Activated CD8-positive, alpha-beta memory T cell treated with anti-CD3 and anti-CD28 coated beads for 48 hours (primary cell): ENCODE measurements at regions not wholly inside any gene's neighbourhood (a gene's known extent, or its start where the extent isn't known, plus 50 kb on each side); places are given as distances from the start of the nearest gene placed in this dataset.

Source experiments
- DNase-seq, 3 experiments: peaks; one replicate each; pipeline ENCODE4 v3.0.0-alpha.2; 2020; ENCODE audit warnings: low read depth in 2 of 3, low spot score in 2 of 3

GRCh38 chr6:98280492-98280891 is 553.9 kb upstream of the POU3F2 start:
- DNase-seq = no peak

- DNase-seq = no peak
Measured at GRCh38 chr6:98286620-98287019, 547.8 kb upstream of the POU3F2 start.

- no peak for DNase-seq
Measured at GRCh38 chr6:98287876-98288275, 546.5 kb upstream of the POU3F2 start.

- no peak for DNase-seq
Measured at GRCh38 chr6:98292810-98293209, 541.6 kb upstream of the POU3F2 start.

- DNase-seq = no peak
Measured at GRCh38 chr6:98295515-98296175, 538.7 kb upstream of the POU3F2 start.

GRCh38 chr6:98308564-98308963 is 525.8 kb upstream of the POU3F2 start:
- DNase-seq = no peak

- no peak for DNase-seq
Measured at GRCh38 chr6:98310443-98310842, 523.9 kb upstream of the POU3F2 start.

- DNase-seq = no peak
Measured at GRCh38 chr6:98323605-98324004, 510.8 kb upstream of the POU3F2 start.

GRCh38 chr6:98324446-98324845 is 509.9 kb upstream of the POU3F2 start:
- DNase-seq = no peak

GRCh38 chr6:98325366-98325765 is 509.0 kb upstream of the POU3F2 start:
- DNase-seq = no peak

- no peak for DNase-seq
Measured at GRCh38 chr6:98333273-98333672, 501.1 kb upstream of the POU3F2 start.

- DNase-seq = no peak
Measured at GRCh38 chr6:98335594-98335993, 498.8 kb upstream of the POU3F2 start.

- DNase-seq = no peak
Measured at GRCh38 chr6:98339506-98339905, 494.9 kb upstream of the POU3F2 start.

- no peak for DNase-seq
Measured at GRCh38 chr6:98343004-98343403, 491.4 kb upstream of the POU3F2 start.

GRCh38 chr6:98343797-98344196 is 490.6 kb upstream of the POU3F2 start:
- no peak for DNase-seq

- no peak for DNase-seq
Measured at GRCh38 chr6:98352348-98352747, 482.0 kb upstream of the POU3F2 start.

GRCh38 chr6:98358173-98358572 is 476.2 kb upstream of the POU3F2 start:
- no peak for DNase-seq

GRCh38 chr6:98366371-98366770 is 468.0 kb upstream of the POU3F2 start:
- DNase-seq = no peak

GRCh38 chr6:98380589-98380988 is 453.8 kb upstream of the POU3F2 start:
- no peak for DNase-seq

GRCh38 chr6:98382246-98382645 is 452.1 kb upstream of the POU3F2 start:
- no peak for DNase-seq

- DNase-seq = no peak
Measured at GRCh38 chr6:98384334-98384733, 450.0 kb upstream of the POU3F2 start.

- no peak for DNase-seq
Measured at GRCh38 chr6:98384801-98385200, 449.6 kb upstream of the POU3F2 start.

GRCh38 chr6:98395610-98396166 is 438.7 kb upstream of the POU3F2 start:
- no peak for DNase-seq
